ENCODE measurements at regions not wholly inside any gene's neighbourhood (a gene's known extent, or its start where the extent isn't known, plus 50 kb on each side); places are given as distances from the start of the nearest gene placed in this dataset.

GRCh38 chr1:63264161-63264560 lies 58.2 kb upstream of the FOXD3 start:
- no peak for DNase-seq
- no peak overlapping the region for H3K4me3 ChIP-seq (ENCODE audit: insufficient read depth, low read depth, low read length)
- H3K36me3 ChIP-seq (replicated peaks; ENCODE audit: control insufficient read depth, insufficient read depth, low read length): no peaks in the 10 kb centered on the region
- H3K27me3 ChIP-seq (ENCODE audit: control insufficient read depth, insufficient read depth, low read length): no peaks in the 10 kb centered on the region

GRCh38 chr1:63266857-63267256 lies 55.5 kb upstream of the FOXD3 start:
- Histone ChIP-seq H3K36me3 (replicated peaks; ENCODE audit: control insufficient read depth, insufficient read depth, low read length) (no peaks in the 10 kb centered on the region), H3K4me3 (ENCODE audit: insufficient read depth, low read depth, low read length) (no peak overlapping the region), H3K27me3 (ENCODE audit: control insufficient read depth, insufficient read depth, low read length) (no peaks in the 10 kb centered on the region)
- DNase-seq: no peak

- Histone ChIP-seq H3K36me3 (replicated peaks; ENCODE audit: control insufficient read depth, insufficient read depth, low read length) (no peaks in the 10 kb centered on the region), H3K4me3 (ENCODE audit: insufficient read depth, low read depth, low read length) (no peak overlapping the region), H3K27me3 (ENCODE audit: control insufficient read depth, insufficient read depth, low read length) (no peaks in the 10 kb centered on the region)
- no peak for DNase-seq
These were observed 53.5 kb upstream of the FOXD3 start for GRCh38 chr1:63268876-63269275.

- Histone ChIP-seq H3K4me3 (ENCODE audit: insufficient read depth, low read depth, low read length) (no peak overlapping the region), H3K27me3 (ENCODE audit: control insufficient read depth, insufficient read depth, low read length) (no peaks in the 10 kb centered on the region), H3K36me3 (replicated peaks; ENCODE audit: control insufficient read depth, insufficient read depth, low read length) (no peaks in the 10 kb centered on the region)
- no peak for DNase-seq
These were observed 52.8 kb upstream of the FOXD3 start for GRCh38 chr1:63269571-63269970.

Data from H7 (cell line).